ENCODE measurements at regions not wholly inside any gene's neighbourhood (a gene's known extent, or its start where the extent isn't known, plus 50 kb on each side); places are given as distances from the start of the nearest gene placed in this dataset.

DNA sequence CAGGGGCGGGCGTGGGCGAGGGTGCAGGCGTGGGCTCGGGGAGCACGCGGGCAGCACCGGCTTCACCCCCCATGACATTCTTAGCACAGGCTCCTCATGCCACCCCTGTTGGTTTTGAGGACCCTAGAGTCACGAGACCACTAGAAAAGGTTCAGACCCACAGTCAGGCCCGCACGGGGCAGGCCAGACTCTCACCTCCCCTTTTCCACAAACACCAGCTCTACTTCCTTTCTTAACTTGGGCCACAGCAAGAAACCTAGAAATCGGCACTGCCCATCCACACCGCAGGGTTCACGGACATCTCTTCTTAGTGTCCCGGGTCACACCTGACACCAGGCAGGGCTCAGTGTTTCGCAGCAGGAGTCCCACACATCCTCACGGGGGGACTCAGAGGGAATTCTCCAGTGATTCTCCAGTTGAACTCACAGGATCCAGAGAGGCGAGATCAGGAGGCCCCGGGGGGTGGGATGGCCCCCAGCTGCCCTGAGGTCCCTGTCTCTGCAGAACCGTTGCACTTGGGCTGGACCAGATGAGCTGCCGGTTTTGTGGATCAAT is 52.0 kb downstream of the JAKMIP3 start:
- intact Hi-C loops (cut with micrococcal nuclease) = no loop called here
- H3K36me3 ChIP-seq (replicated peaks in 1 of 2; ENCODE audit: control insufficient read depth in 1 of 2, insufficient read depth in 2 of 2, low read length in 2 of 2) = no peaks in the 10 kb centered on the region
- H2AFZ ChIP-seq (ENCODE audit: insufficient read depth, low read depth, low read length, poor library complexity, severe bottlenecking) = no peak overlapping the region
- TF ChIP-seq, protein P1, sequence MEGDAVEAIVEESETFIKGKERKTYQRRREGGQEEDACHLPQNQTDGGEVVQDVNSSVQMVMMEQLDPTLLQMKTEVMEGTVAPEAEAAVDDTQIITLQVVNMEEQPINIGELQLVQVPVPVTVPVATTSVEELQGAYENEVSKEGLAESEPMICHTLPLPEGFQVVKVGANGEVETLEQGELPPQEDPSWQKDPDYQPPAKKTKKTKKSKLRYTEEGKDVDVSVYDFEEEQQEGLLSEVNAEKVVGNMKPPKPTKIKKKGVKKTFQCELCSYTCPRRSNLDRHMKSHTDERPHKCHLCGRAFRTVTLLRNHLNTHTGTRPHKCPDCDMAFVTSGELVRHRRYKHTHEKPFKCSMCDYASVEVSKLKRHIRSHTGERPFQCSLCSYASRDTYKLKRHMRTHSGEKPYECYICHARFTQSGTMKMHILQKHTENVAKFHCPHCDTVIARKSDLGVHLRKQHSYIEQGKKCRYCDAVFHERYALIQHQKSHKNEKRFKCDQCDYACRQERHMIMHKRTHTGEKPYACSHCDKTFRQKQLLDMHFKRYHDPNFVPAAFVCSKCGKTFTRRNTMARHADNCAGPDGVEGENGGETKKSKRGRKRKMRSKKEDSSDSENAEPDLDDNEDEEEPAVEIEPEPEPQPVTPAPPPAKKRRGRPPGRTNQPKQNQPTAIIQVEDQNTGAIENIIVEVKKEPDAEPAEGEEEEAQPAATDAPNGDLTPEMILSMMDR (IDR thresholded peaks at IDR 0.05) = no peak
- no peaks in the 10 kb centered on the region for H3K4me1 ChIP-seq (ENCODE audit: control insufficient read depth in 1 of 2, insufficient read depth in 2 of 2, low read length in 2 of 2)
- Mint-ChIP-seq H3K4me3 (no peak overlapping the region), H3K9me3 (peaks cover 0 to 1% (median 0%) of the 10 kb centered on the region in 7 donors), H3K36me3 (no peaks in the 10 kb centered on the region), H3K4me1 (no peaks in the 10 kb centered on the region), H3K27me3 (ENCODE audit: low read depth in 3 of 3) (peaks cover 7 to 9% (median 9%) of the 10 kb centered on the region in 3 donors), H3K27ac (no peak overlapping the region)
- H3K27me3 ChIP-seq (ENCODE audit: control insufficient read depth in 2 of 2, insufficient read depth in 2 of 2, low read length in 2 of 2) = no peaks in the 10 kb centered on the region
- no peak overlapping the region for H3K4me3 ChIP-seq (replicated peaks in 1 of 3; ENCODE audit: low read depth in 2 of 3, low read length in 3 of 3)
- no peaks in the 10 kb centered on the region for H3K79me2 ChIP-seq (ENCODE audit: insufficient read depth, low read length)
- H3K9ac ChIP-seq (ENCODE audit: insufficient read depth, low read length, poor library complexity, severe bottlenecking) = no peak overlapping the region
- no peak overlapping the region for H3K4me2 ChIP-seq (replicated peaks; ENCODE audit: extremely low read depth, low read length, poor library complexity, severe bottlenecking)
- WGBS (ENCODE audit: insufficient coverage) = 93% methylated on average over 21 of the region's 21 CpGs
- no peak for DNase-seq
- H4K20me1 ChIP-seq (ENCODE audit: insufficient read depth, low read length) = no peaks in the 10 kb centered on the region
- H3K9me3 ChIP-seq (replicated peaks in 1 of 2; ENCODE audit: control insufficient read depth in 1 of 2, insufficient read depth in 1 of 2, low read length in 2 of 2) = no peaks in the 10 kb centered on the region
- no peak overlapping the region for H3K27ac ChIP-seq (ENCODE audit: low read depth in 1 of 2, low read length in 2 of 2)

DNA sequence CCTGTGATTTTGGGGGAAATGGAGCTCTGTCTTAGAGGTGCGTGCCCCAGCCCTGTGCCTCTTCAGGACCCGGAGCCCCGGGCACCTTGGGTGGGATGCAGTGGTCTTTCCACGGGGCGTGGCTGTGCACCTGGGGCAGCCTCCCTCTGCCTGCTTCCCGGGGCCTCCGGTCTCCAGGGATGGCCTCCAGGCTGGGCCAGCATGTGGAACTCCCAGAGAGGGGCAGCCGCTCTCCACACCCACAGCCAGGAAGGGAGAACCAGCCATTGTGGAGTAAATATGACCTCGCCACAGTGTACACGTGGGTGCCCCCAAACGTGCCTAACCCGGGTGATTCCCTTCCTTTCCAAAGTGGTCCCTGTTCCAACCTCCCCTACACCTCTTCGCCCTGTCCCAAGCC is 52.6 kb downstream of the JAKMIP3 start:
- H3K9me3 Mint-ChIP-seq = peaks cover 0 to 1% (median 0%) of the 10 kb centered on the region in 7 donors
- no peaks in the 10 kb centered on the region for H3K36me3 Mint-ChIP-seq
- peaks cover 4 to 9% (median 8%) of the 10 kb centered on the region in 3 donors for H3K27me3 Mint-ChIP-seq (ENCODE audit: low read depth in 3 of 3)
- Histone ChIP-seq H3K4me3 (replicated peaks in 1 of 3; ENCODE audit: low read depth in 2 of 3, low read length in 3 of 3) (no peak overlapping the region), H3K4me2 (replicated peaks; ENCODE audit: extremely low read depth, low read length, poor library complexity, severe bottlenecking) (no peak overlapping the region), H3K9me3 (replicated peaks in 1 of 2; ENCODE audit: control insufficient read depth in 1 of 2, insufficient read depth in 1 of 2, low read length in 2 of 2) (no peaks in the 10 kb centered on the region), H3K27ac (ENCODE audit: low read depth in 1 of 2, low read length in 2 of 2) (no peak overlapping the region), H3K27me3 (ENCODE audit: control insufficient read depth in 2 of 2, insufficient read depth in 2 of 2, low read length in 2 of 2) (no peaks in the 10 kb centered on the region), H3K4me1 (ENCODE audit: control insufficient read depth in 1 of 2, insufficient read depth in 2 of 2, low read length in 2 of 2) (no peaks in the 10 kb centered on the region), H3K79me2 (ENCODE audit: insufficient read depth, low read length) (no peaks in the 10 kb centered on the region), H4K20me1 (ENCODE audit: insufficient read depth, low read length) (no peaks in the 10 kb centered on the region), H3K9ac (ENCODE audit: insufficient read depth, low read length, poor library complexity, severe bottlenecking) (no peak overlapping the region), H3K36me3 (replicated peaks in 1 of 2; ENCODE audit: control insufficient read depth in 1 of 2, insufficient read depth in 2 of 2, low read length in 2 of 2) (no peaks in the 10 kb centered on the region), H2AFZ (ENCODE audit: insufficient read depth, low read depth, low read length, poor library complexity, severe bottlenecking) (no peak overlapping the region)
- H3K4me3 Mint-ChIP-seq = no peak overlapping the region
- H3K27ac Mint-ChIP-seq = no peak overlapping the region
- intact Hi-C loops (cut with micrococcal nuclease) = no loop called here
- WGBS (ENCODE audit: insufficient coverage) = 100% methylated on average over 6 of the region's 13 CpGs
- TF ChIP-seq, protein P1 (IDR thresholded peaks at IDR 0.05) = no peak
- DNase-seq = no peak
- no peaks in the 10 kb centered on the region for H3K4me1 Mint-ChIP-seq
